ENCODE measurements at regions not wholly inside any gene's neighbourhood (a gene's known extent, or its start where the extent isn't known, plus 50 kb on each side); places are given as distances from the start of the nearest gene placed in this dataset.

GRCh38 chr4:1493540-1494287 lies 87.5 kb upstream of the NKX1-1 start:
- no peak for DNase-seq

- DNase-seq = no peak
Measured at GRCh38 chr4:1492651-1493539, 86.7 kb upstream of the NKX1-1 start.

- DNase-seq = no peak
Measured at GRCh38 chr4:1492142-1492457, 85.9 kb upstream of the NKX1-1 start.

GRCh38 chr4:1491328-1492141 lies 85.3 kb upstream of the NKX1-1 start:
- no peak for DNase-seq

GRCh38 chr4:1490654-1491327 lies 84.5 kb upstream of the NKX1-1 start:
- DNase-seq = no peak

GRCh38 chr4:1490011-1490653 lies 83.9 kb upstream of the NKX1-1 start:
- no peak for DNase-seq

- DNase-seq = no peak
Measured at GRCh38 chr4:1489639-1489995, 83.4 kb upstream of the NKX1-1 start.

- DNase-seq = no peak
Measured at GRCh38 chr4:1488831-1489638, 82.8 kb upstream of the NKX1-1 start.

- DNase-seq = no peak
Measured at GRCh38 chr4:1488357-1488756, 82.1 kb upstream of the NKX1-1 start.

GRCh38 chr4:1487761-1488160 lies 81.5 kb upstream of the NKX1-1 start:
- no peak for DNase-seq

- DNase-seq = no peak
Measured at GRCh38 chr4:1487106-1487505, 80.9 kb upstream of the NKX1-1 start.

GRCh38 chr4:1485280-1485679 lies 79.0 kb upstream of the NKX1-1 start:
- DNase-seq = no peak

- DNase-seq = no peak
Measured at GRCh38 chr4:1480720-1481119, 74.5 kb upstream of the NKX1-1 start.

- DNase-seq = no peak
Measured at GRCh38 chr4:1479454-1479853, 73.2 kb upstream of the NKX1-1 start.

- no peak for DNase-seq
Measured at GRCh38 chr4:1478766-1479355, 72.6 kb upstream of the NKX1-1 start.

GRCh38 chr4:1477045-1477840 lies 71.0 kb upstream of the NKX1-1 start:
- no peak for DNase-seq

GRCh38 chr4:1476140-1476513 lies 69.9 kb upstream of the NKX1-1 start:
- DNase-seq = no peak

- DNase-seq = no peak
Measured at GRCh38 chr4:1475277-1476139, 69.3 kb upstream of the NKX1-1 start.

Measured in inflammatory macrophage (primary cell).